ENCODE measurements at regions not wholly inside any gene's neighbourhood (a gene's known extent, or its start where the extent isn't known, plus 50 kb on each side); places are given as distances from the start of the nearest gene placed in this dataset.

- no peak for TF ChIP-seq CTCF (IDR thresholded peaks at IDR 0.05; ENCODE audit: insufficient read depth, low read length)
- no peak for TF ChIP-seq REST (IDR thresholded peaks at IDR 0.05; ENCODE audit: insufficient replicate concordance, low read depth)
Observed at GRCh38 chrX:14194711-14195110, 165.0 kb upstream of the GEMIN8 start.
